ENCODE measurements at regions not wholly inside any gene's neighbourhood (a gene's known extent, or its start where the extent isn't known, plus 50 kb on each side); places are given as distances from the start of the nearest gene placed in this dataset.

- no peak for DNase-seq (ENCODE audit: low read depth)
- H3K4me3 ChIP-seq (ENCODE audit: low read depth, low read length), result no peak overlapping the region
- TF ChIP-seq MYC (IDR thresholded peaks at IDR 0.05; ENCODE audit: low read depth, low read length), result no peak
- no peak for TF ChIP-seq MAX (IDR thresholded peaks at IDR 0.05; ENCODE audit: low read depth, low read length)
- no peak for TF ChIP-seq CTCF (IDR thresholded peaks at IDR 0.05; ENCODE audit: low read depth, low read length)
- TF ChIP-seq POLR2A (IDR thresholded peaks at IDR 0.05; ENCODE audit: extremely low read depth, insufficient read length), result no peak
These were observed 299.8 kb upstream of the SOX14 start for GRCh38 chr3:137464341-137464740.

DNA sequence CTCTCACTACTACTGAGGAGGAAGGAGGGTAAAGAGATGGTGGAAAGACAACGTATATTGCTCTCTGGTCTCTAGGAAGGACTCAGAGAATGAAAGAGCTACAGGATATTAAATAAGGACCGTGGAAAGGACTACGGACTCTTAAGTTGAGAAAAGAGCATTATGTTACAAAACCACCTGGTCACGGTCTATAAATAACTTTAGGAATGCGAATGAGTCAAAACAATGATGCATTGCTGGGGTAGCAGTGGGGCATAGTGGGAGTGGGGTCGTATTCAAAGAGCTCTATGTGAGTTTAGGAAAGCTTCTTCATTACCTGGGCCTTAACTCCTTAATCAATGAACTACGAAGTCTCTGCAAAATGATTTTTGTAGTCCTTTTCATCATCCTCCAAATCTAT, 295.7 kb upstream of the SOX14 start:
- DNase-seq (ENCODE audit: low read depth), result no peak
- no peak overlapping the region for H3K4me3 ChIP-seq (ENCODE audit: low read depth, low read length)
- TF ChIP-seq CTCF (IDR thresholded peaks at IDR 0.05; ENCODE audit: low read depth, low read length), result no peak
- TF ChIP-seq MAX (IDR thresholded peaks at IDR 0.05; ENCODE audit: low read depth, low read length), result no peak
- TF ChIP-seq MYC (IDR thresholded peaks at IDR 0.05; ENCODE audit: low read depth, low read length), result no peak
- no peak for TF ChIP-seq POLR2A (IDR thresholded peaks at IDR 0.05; ENCODE audit: extremely low read depth, insufficient read length)

- TF ChIP-seq MYC (IDR thresholded peaks at IDR 0.05; ENCODE audit: low read depth, low read length) (no peak), POLR2A (IDR thresholded peaks at IDR 0.05; ENCODE audit: extremely low read depth, insufficient read length) (no peak), CTCF (IDR thresholded peaks at IDR 0.05; ENCODE audit: low read depth, low read length) (no peak)
- no peak for DNase-seq (ENCODE audit: low read depth)
These were observed 294.9 kb upstream of the SOX14 start for GRCh38 chr3:137469263-137469662.

DNA sequence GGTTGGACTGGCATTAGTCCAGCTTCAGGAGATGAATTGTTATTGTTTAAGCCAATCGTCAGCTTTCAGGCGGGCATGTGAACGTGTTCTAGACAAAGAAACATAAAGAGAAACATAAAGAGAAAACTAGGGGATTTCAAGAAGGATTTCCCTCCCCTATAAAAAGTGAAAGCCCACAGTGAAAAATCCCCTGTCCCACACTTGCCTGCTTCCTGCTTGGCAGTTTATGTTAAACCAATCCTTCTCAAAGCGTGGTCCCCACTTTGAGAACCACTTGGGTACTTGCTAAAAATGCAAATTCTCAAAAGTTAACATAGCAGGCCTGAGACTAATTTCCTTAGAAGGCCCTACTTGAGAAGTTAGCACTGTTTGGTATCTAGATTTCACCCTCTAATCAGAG, 293.0 kb upstream of the SOX14 start:
- no peak overlapping the region for H3K4me3 ChIP-seq (ENCODE audit: low read depth, low read length)
- DNase-seq (ENCODE audit: low read depth), result no peak
- no peak for TF ChIP-seq CTCF (IDR thresholded peaks at IDR 0.05; ENCODE audit: low read depth, low read length)
- no peak for TF ChIP-seq POLR2A (IDR thresholded peaks at IDR 0.05; ENCODE audit: extremely low read depth, insufficient read length)
- no peak for TF ChIP-seq MYC (IDR thresholded peaks at IDR 0.05; ENCODE audit: low read depth, low read length)
- TF ChIP-seq MAX (IDR thresholded peaks at IDR 0.05; ENCODE audit: low read depth, low read length), result no peak

More at GRCh38 chr3:137469263-137469662, 294.9 kb upstream of the SOX14 start:
- no peak overlapping the region for H3K4me3 ChIP-seq (ENCODE audit: low read depth, low read length)

GRCh38 chr3:137471558-137472204, 292.4 kb upstream of the SOX14 start:
- no peak overlapping the region for H3K4me3 ChIP-seq (ENCODE audit: low read depth, low read length)

More at GRCh38 chr3:137471558-137472204, 292.4 kb upstream of the SOX14 start:
- TF ChIP-seq MYC (IDR thresholded peaks at IDR 0.05; ENCODE audit: low read depth, low read length), result no peak
- no peak for TF ChIP-seq MAX (IDR thresholded peaks at IDR 0.05; ENCODE audit: low read depth, low read length)
- TF ChIP-seq CTCF (IDR thresholded peaks at IDR 0.05; ENCODE audit: low read depth, low read length), result no peak
- TF ChIP-seq POLR2A (IDR thresholded peaks at IDR 0.05; ENCODE audit: extremely low read depth, insufficient read length), result no peak
- no peak for DNase-seq (ENCODE audit: low read depth)
